ENCODE measurements at regions not wholly inside any gene's neighbourhood (a gene's known extent, or its start where the extent isn't known, plus 50 kb on each side); places are given as distances from the start of the nearest gene placed in this dataset.

DNA sequence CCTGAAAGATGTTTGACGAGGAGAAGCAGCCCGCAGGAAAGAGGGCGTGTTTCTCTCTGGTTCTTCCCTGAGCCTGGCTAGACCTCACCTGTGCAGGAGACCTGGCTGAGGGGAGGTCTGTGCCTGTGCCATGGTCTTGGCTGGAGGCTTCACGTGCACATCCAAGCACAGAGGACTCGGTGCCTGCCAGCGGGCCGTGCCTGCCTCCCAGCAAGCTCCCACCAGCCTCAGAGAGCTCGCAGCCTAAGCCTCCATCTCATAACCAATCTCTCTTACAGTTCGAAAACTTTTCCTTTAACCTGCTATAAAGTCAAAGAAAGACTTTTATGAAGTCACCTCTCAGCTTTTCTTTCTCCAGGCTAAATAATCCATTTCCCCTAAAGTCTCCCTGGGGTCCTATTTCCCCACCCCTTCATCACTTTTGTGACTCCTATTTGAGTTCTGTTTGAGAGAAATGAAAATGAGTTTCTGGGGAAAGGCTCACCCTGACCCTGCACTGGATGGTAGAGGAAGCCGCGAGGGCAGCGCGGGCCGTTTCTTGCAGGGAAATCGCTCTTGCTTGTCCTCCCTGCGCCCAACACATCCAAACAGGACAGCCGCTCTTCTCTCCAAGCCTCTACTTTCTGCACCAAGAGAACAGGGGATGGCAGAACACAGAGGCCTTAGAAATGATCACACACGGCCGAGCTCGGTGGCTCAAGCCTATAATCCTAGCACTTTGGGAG lies 521.0 kb downstream of the SOX11 start:
- H3K27ac Mint-ChIP-seq (ENCODE audit: unreplicated experiment), result no peak overlapping the region
- no peaks in the 10 kb centered on the region for H3K36me3 Mint-ChIP-seq (ENCODE audit: low read depth)
- DNase-seq (ENCODE audit: low spot score), result no peak
- H3K27me3 Mint-ChIP-seq (ENCODE audit: low read depth), result no peaks in the 10 kb centered on the region
- H3K4me1 Mint-ChIP-seq (ENCODE audit: low read depth), result peaks cover 22% of the 10 kb centered on the region
- H3K9me3 Mint-ChIP-seq (ENCODE audit: low read depth), result no peaks in the 10 kb centered on the region
- no peak overlapping the region for H3K4me3 Mint-ChIP-seq (ENCODE audit: unreplicated experiment)
- no peak for TF ChIP-seq CTCF (IDR thresholded peaks at IDR 0.05)

DNA sequence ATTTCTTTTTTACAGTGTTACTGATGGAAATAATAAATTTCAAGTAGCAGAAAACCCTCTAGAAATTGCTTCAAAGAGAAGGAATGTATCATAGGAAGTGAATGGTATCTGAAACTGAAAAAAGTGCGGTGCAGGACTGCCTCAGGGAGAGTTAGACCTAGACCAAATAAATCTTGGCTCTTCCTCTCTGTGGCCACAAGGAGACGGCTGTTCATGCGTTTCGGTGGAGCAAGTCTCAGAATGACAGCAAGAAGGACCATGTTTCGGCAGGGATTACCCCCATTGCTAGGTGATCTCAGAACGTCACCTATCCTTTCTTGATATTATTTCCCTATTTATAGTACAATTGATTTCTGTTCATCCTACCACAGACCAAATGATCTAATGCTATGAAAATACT lies 522.3 kb downstream of the SOX11 start:
- Mint-ChIP-seq H3K27ac (ENCODE audit: unreplicated experiment) (no peak overlapping the region), H3K27me3 (ENCODE audit: low read depth) (no peaks in the 10 kb centered on the region), H3K4me3 (ENCODE audit: unreplicated experiment) (no peak overlapping the region), H3K4me1 (ENCODE audit: low read depth) (peaks cover 22% of the 10 kb centered on the region), H3K9me3 (ENCODE audit: low read depth) (no peaks in the 10 kb centered on the region), H3K36me3 (ENCODE audit: low read depth) (no peaks in the 10 kb centered on the region)
- no peak for DNase-seq (ENCODE audit: low spot score)
- TF ChIP-seq CTCF (IDR thresholded peaks at IDR 0.05), result peak; percentile 59

- H3K4me1 Mint-ChIP-seq (ENCODE audit: low read depth), result peaks cover 22% of the 10 kb centered on the region
- H3K27ac Mint-ChIP-seq (ENCODE audit: unreplicated experiment), result no peak overlapping the region
- no peak for TF ChIP-seq CTCF (IDR thresholded peaks at IDR 0.05)
- no peaks in the 10 kb centered on the region for H3K36me3 Mint-ChIP-seq (ENCODE audit: low read depth)
- no peak overlapping the region for H3K4me3 Mint-ChIP-seq (ENCODE audit: unreplicated experiment)
- H3K27me3 Mint-ChIP-seq (ENCODE audit: low read depth), result no peaks in the 10 kb centered on the region
- DNase-seq (ENCODE audit: low spot score), result no peak
- H3K9me3 Mint-ChIP-seq (ENCODE audit: low read depth), result no peaks in the 10 kb centered on the region
Observed at GRCh38 chr2:6215053-6215452, 522.9 kb downstream of the SOX11 start.

GRCh38 chr2:6216234-6216633 lies 524.0 kb downstream of the SOX11 start:
- H3K27ac Mint-ChIP-seq (ENCODE audit: unreplicated experiment), result no peak overlapping the region
- TF ChIP-seq CTCF (IDR thresholded peaks at IDR 0.05), result no peak
- DNase-seq (ENCODE audit: low spot score), result no peak
- H3K4me3 Mint-ChIP-seq (ENCODE audit: unreplicated experiment), result no peak overlapping the region
- no peaks in the 10 kb centered on the region for H3K9me3 Mint-ChIP-seq (ENCODE audit: low read depth)
- no peaks in the 10 kb centered on the region for H3K36me3 Mint-ChIP-seq (ENCODE audit: low read depth)
- H3K27me3 Mint-ChIP-seq (ENCODE audit: low read depth), result peaks cover 2% of the 10 kb centered on the region
- peaks cover 17% of the 10 kb centered on the region for H3K4me1 Mint-ChIP-seq (ENCODE audit: low read depth)

DNA sequence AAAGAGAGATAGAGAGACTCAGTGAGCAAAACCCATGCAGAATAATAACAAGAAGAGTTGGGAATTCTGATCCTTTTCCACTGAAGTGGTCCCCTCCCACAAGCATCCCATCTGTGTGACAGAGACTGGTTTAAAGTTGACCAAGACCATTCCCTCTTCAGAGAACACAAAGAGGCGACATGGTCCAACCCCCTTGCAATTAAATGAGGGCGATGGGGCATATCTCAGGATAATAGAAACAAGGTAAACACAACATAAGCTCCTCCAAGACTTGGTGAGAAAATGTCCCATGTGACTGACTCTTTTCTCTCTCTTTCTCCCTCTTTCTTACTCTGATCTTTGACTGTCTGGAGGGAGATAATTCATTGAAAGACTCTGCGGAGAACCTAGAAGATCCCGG lies 526.7 kb downstream of the SOX11 start:
- no peak overlapping the region for H3K4me3 Mint-ChIP-seq (ENCODE audit: unreplicated experiment)
- no peak for DNase-seq (ENCODE audit: low spot score)
- no peaks in the 10 kb centered on the region for H3K9me3 Mint-ChIP-seq (ENCODE audit: low read depth)
- TF ChIP-seq CTCF (IDR thresholded peaks at IDR 0.05), result no peak
- no peak overlapping the region for H3K27ac Mint-ChIP-seq (ENCODE audit: unreplicated experiment)
- H3K36me3 Mint-ChIP-seq (ENCODE audit: low read depth), result no peaks in the 10 kb centered on the region
- peaks cover 2% of the 10 kb centered on the region for H3K27me3 Mint-ChIP-seq (ENCODE audit: low read depth)
- peaks cover 8% of the 10 kb centered on the region for H3K4me1 Mint-ChIP-seq (ENCODE audit: low read depth)

Data from chondrocyte (in vitro differentiated cells).